Vagina (tissue), 2 donors: ENCODE measurements at regions not wholly inside any gene's neighbourhood (a gene's known extent, or its start where the extent isn't known, plus 50 kb on each side); places are given as distances from the start of the nearest gene placed in this dataset.

Experiments
- DNase-seq, 2 donors: peaks; one replicate each; pipeline ENCODE4 v3.0.0-alpha.2; 2017; ENCODE audit errors: extremely low spot score in 2 of 2
- H3K27ac ChIP-seq: fragments of 200-600 bp; sonication (generic); one replicate; pipeline ENCODE4 v1.5.1; 2019
- H3K27me3 ChIP-seq: fragments of 200-600 bp; sonication (generic); one replicate; pipeline ENCODE4 v1.5.1; 2019
- H3K36me3 ChIP-seq, 2 donors: fragments of 200-600 bp; sonication (generic); one replicate each; pipeline ENCODE4 v1.5.1; 2017 to 2019
- H3K4me1 ChIP-seq: fragments of 200-600 bp; sonication (generic); one replicate; pipeline ENCODE4 v1.5.1; 2019
- H3K4me3 ChIP-seq, 2 donors: fragments of 200-600 bp; sonication (generic); 1 replicate in 1 of 2; 2 replicates in 1 of 2; pipeline ENCODE4 v1.5.1; 2016 to 2019
- H3K9me3 ChIP-seq: fragments of 200-600 bp; sonication (generic); one replicate; pipeline ENCODE4 v1.5.1; 2019
- CTCF ChIP-seq, 3 experiments: fragments of 450-650 bp in 2 of 3; fragments of 200-600 bp in 1 of 3; sonication (generic) in 1 of 3; IDR thresholded peaks; one replicate each; pipeline ENCODE4 v1.5.1; 2017 to 2019; ENCODE audit warnings: antibody characterized with exemption in 3 of 3, mild to moderate bottlenecking in 2 of 3, moderate library complexity in 2 of 3
- POLR2A ChIP-seq, 2 donors: fragments of 450-650 bp; IDR thresholded peaks; one replicate each; pipeline ENCODE4 v1.6.1; 2017; ENCODE audit warnings: antibody characterized with exemption in 2 of 2, mild to moderate bottlenecking in 2 of 2, moderate library complexity in 2 of 2
- POLR2AphosphoS5 ChIP-seq, 2 donors: sonication (generic); formaldehyde crosslinking; IDR thresholded peaks; one replicate each; pipeline ENCODE4 v1.9.0; 2017; ENCODE audit warnings: antibody characterized with exemption in 2 of 2, mild to moderate bottlenecking in 2 of 2, low read depth in 1 of 2; ENCODE audit not compliant: insufficient read depth in 1 of 2
- intact Hi-C: fragments of 100-400 bp; cut with DNase I; formaldehyde crosslinking; loops from one replicate; pipeline ENCODE4 v1.15.1; 2023

GRCh38 chr3:70554170-70554569 lies 241.7 kb upstream of the MDFIC2 start:
- TF ChIP-seq POLR2AphosphoS5 (IDR thresholded peaks at IDR 0.05; ENCODE audit: insufficient read depth in 1 of 2, low read depth in 1 of 2) (no peak), POLR2A (IDR thresholded peaks at IDR 0.05) (no peak), CTCF (IDR thresholded peaks at IDR 0.05) (no peak)
- no peaks in the 10 kb centered on the region for H3K4me1 ChIP-seq
- H3K27me3 ChIP-seq: no peaks in the 10 kb centered on the region
- no peak for DNase-seq
- intact Hi-C loops: no loop called here
- no peak overlapping the region for H3K27ac ChIP-seq
- no peak overlapping the region for H3K4me3 ChIP-seq
- no peaks in the 10 kb centered on the region for H3K36me3 ChIP-seq
- no peaks in the 10 kb centered on the region for H3K9me3 ChIP-seq

GRCh38 chr3:70550723-70551319 lies 238.4 kb upstream of the MDFIC2 start:
- intact Hi-C loops: no loop called here
- Histone ChIP-seq H3K27ac (no peak overlapping the region), H3K4me3 (no peak overlapping the region), H3K27me3 (no peaks in the 10 kb centered on the region), H3K36me3 (no peaks in the 10 kb centered on the region), H3K9me3 (no peaks in the 10 kb centered on the region), H3K4me1 (no peaks in the 10 kb centered on the region)
- DNase-seq: no peak
- TF ChIP-seq POLR2AphosphoS5 (IDR thresholded peaks at IDR 0.05; ENCODE audit: insufficient read depth in 1 of 2, low read depth in 1 of 2): no peak
- peak in 2 of 3 experiments; percentile 65 to 66 for TF ChIP-seq CTCF (IDR thresholded peaks at IDR 0.05)

- TF ChIP-seq POLR2AphosphoS5 (IDR thresholded peaks at IDR 0.05; ENCODE audit: insufficient read depth in 1 of 2, low read depth in 1 of 2) (no peak), CTCF (IDR thresholded peaks at IDR 0.05) (no peak), POLR2A (IDR thresholded peaks at IDR 0.05) (no peak)
- H3K9me3 ChIP-seq: no peaks in the 10 kb centered on the region
- no peaks in the 10 kb centered on the region for H3K36me3 ChIP-seq
- no peak for DNase-seq
- no peaks in the 10 kb centered on the region for H3K4me1 ChIP-seq
- no peak overlapping the region for H3K4me3 ChIP-seq
- H3K27me3 ChIP-seq: no peaks in the 10 kb centered on the region
- no peak overlapping the region for H3K27ac ChIP-seq
- intact Hi-C loops: no loop called here
Measured at GRCh38 chr3:70546679-70547078, 234.2 kb upstream of the MDFIC2 start.

DNA sequence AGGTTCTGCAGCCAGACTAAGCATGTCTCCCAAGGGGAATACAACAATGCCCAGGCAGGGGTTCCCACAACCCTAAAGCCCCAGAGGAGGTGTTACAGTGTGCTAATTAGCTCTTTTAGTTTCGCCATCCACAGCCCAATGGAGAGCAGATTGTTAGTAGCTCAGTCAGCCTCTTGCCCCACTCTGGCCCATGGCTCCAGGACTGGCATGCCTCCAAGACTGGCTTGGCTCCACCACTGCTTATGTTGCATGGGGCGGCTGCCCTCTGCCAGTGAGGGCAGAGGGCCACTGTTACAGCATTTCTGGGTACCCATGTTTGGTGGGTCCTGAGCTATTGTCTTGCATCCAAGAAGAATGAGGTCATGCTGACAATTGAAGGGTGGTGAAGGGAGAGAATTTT lies 231.1 kb upstream of the MDFIC2 start:
- no peak for DNase-seq
- Histone ChIP-seq H3K27ac (no peak overlapping the region), H3K4me3 (no peak overlapping the region), H3K9me3 (no peaks in the 10 kb centered on the region), H3K27me3 (no peaks in the 10 kb centered on the region), H3K4me1 (no peaks in the 10 kb centered on the region), H3K36me3 (no peaks in the 10 kb centered on the region)
- intact Hi-C loops: no loop called here
- TF ChIP-seq POLR2AphosphoS5 (IDR thresholded peaks at IDR 0.05; ENCODE audit: insufficient read depth in 1 of 2, low read depth in 1 of 2): no peak
- TF ChIP-seq CTCF (IDR thresholded peaks at IDR 0.05): no peak
- TF ChIP-seq POLR2A (IDR thresholded peaks at IDR 0.05): no peak

- intact Hi-C loops: no loop called here
- no peaks in the 10 kb centered on the region for H3K4me1 ChIP-seq
- H3K9me3 ChIP-seq: no peaks in the 10 kb centered on the region
- H3K36me3 ChIP-seq: no peaks in the 10 kb centered on the region
- TF ChIP-seq CTCF (IDR thresholded peaks at IDR 0.05): no peak
- TF ChIP-seq POLR2A (IDR thresholded peaks at IDR 0.05): no peak
- TF ChIP-seq POLR2AphosphoS5 (IDR thresholded peaks at IDR 0.05; ENCODE audit: insufficient read depth in 1 of 2, low read depth in 1 of 2): no peak
- H3K4me3 ChIP-seq: no peak overlapping the region
- H3K27me3 ChIP-seq: no peaks in the 10 kb centered on the region
- DNase-seq: no peak
- H3K27ac ChIP-seq: no peak overlapping the region
Measured at GRCh38 chr3:70539908-70540307, 227.5 kb upstream of the MDFIC2 start.
